HEK293 (cell line): ENCODE measurements at regions not wholly inside any gene's neighbourhood (a gene's known extent, or its start where the extent isn't known, plus 50 kb on each side); places are given as distances from the start of the nearest gene placed in this dataset.

ENCODE experiments used
- CTCF ChIP-seq: fragments of 450-650 bp; formaldehyde crosslinking; IDR thresholded peaks from 2 replicates; pipeline ENCODE4 v1.5.1; 2016; ENCODE audit warnings: missing biosample characterization, missing genetic modification characterization
- ZNF48 ChIP-seq: fragments of 450-650 bp; formaldehyde crosslinking; IDR thresholded peaks from 2 replicates; pipeline ENCODE4 v1.5.1; 2016; ENCODE audit warnings: missing biosample characterization, missing genetic modification characterization

- no peak for TF ChIP-seq ZNF48 (tag by site-specific recombination)
- TF ChIP-seq CTCF (tag by site-specific recombination): no peak
Measured at GRCh38 chr4:89364541-89364940, 56.9 kb upstream of the GPRIN3 start.
